Astrocyte (in vitro differentiated cells and primary cell): ENCODE measurements at regions not wholly inside any gene's neighbourhood (a gene's known extent, or its start where the extent isn't known, plus 50 kb on each side); places are given as distances from the start of the nearest gene placed in this dataset.

Experiments
- DNase-seq: peaks from one replicate; pipeline ENCODE4 v3.0.0-alpha.2; 2010; ENCODE audit warnings: low read depth
- FAIRE-seq: peaks from 2 replicates; lab custom pipeline; 2011; peaks lifted over from hg19 to GRCh38; lab: Jason Lieb, UNC
- H2AFZ ChIP-seq: 2 replicates; pipeline ENCODE4 v1.6.0; 2012; ENCODE audit warnings: low read depth, low read length, inconsistent platforms
- H3K27ac ChIP-seq: 2 replicates; pipeline ENCODE4 v1.5.1; 2011; ENCODE audit warnings: low read depth, low read length, inconsistent platforms
- H3K27me3 ChIP-seq: 2 replicates; pipeline ENCODE4 v1.6.0; 2011; ENCODE audit warnings: low read length, inconsistent platforms; ENCODE audit not compliant: insufficient read depth
- H3K36me3 ChIP-seq: 2 replicates; pipeline ENCODE4 v1.5.1; 2011; ENCODE audit warnings: low read length, inconsistent platforms; ENCODE audit not compliant: insufficient read depth
- H3K4me1 ChIP-seq: 2 replicates; pipeline ENCODE4 v1.5.1; 2011; ENCODE audit warnings: low read length, inconsistent platforms; ENCODE audit not compliant: insufficient read depth
- H3K4me2 ChIP-seq: 2 replicates; pipeline ENCODE4 v1.6.0; 2012; ENCODE audit warnings: low read length, inconsistent platforms
- H3K4me3 ChIP-seq: 2 replicates; pipeline ENCODE4 v1.5.1; 2011; ENCODE audit warnings: low read depth, mild to moderate bottlenecking, low read length, inconsistent platforms; ENCODE audit not compliant: insufficient read depth
- H3K79me2 ChIP-seq: 2 replicates; pipeline ENCODE4 v1.6.0; 2012; ENCODE audit warnings: mild to moderate bottlenecking, low read length, inconsistent platforms; ENCODE audit not compliant: insufficient read depth
- H3K9ac ChIP-seq: 2 replicates; pipeline ENCODE4 v1.6.0; 2012; ENCODE audit warnings: mild to moderate bottlenecking, low read length, inconsistent platforms
- H3K9me3 ChIP-seq: 2 replicates; pipeline ENCODE4 v1.5.1; 2012; ENCODE audit warnings: low read depth, mild to moderate bottlenecking, low read length, inconsistent platforms; ENCODE audit not compliant: insufficient read depth
- H4K20me1 ChIP-seq: 2 replicates; pipeline ENCODE4 v1.6.0; 2012; ENCODE audit warnings: low read length, inconsistent platforms; ENCODE audit not compliant: insufficient read depth
- H3K27ac Mint-ChIP-seq: one replicate; pipeline ENCODE4 v1.8.0; 2021; ENCODE audit warnings: mild to moderate bottlenecking, mixed read lengths; ENCODE audit not compliant: unreplicated experiment
- H3K27me3 Mint-ChIP-seq: one replicate; pipeline ENCODE4 v1.8.0; 2021; ENCODE audit warnings: low read depth, mixed read lengths; ENCODE audit not compliant: unreplicated experiment
- H3K36me3 Mint-ChIP-seq: one replicate; pipeline ENCODE4 v1.8.0; 2021; ENCODE audit warnings: low read depth, mixed read lengths; ENCODE audit not compliant: unreplicated experiment
- H3K4me1 Mint-ChIP-seq: one replicate; pipeline ENCODE4 v1.8.0; 2021; ENCODE audit warnings: low read depth, mixed read lengths; ENCODE audit not compliant: unreplicated experiment
- H3K4me3 Mint-ChIP-seq: one replicate; pipeline ENCODE4 v1.8.0; 2021; ENCODE audit warnings: mild to moderate bottlenecking, moderate library complexity, mixed read lengths; ENCODE audit not compliant: unreplicated experiment
- H3K9me3 Mint-ChIP-seq: one replicate; pipeline ENCODE4 v1.8.0; 2021; ENCODE audit warnings: mild to moderate bottlenecking, mixed read lengths; ENCODE audit not compliant: unreplicated experiment
- EZH2 ChIP-seq: IDR thresholded peaks from 2 replicates; pipeline ENCODE4 v1.6.1; 2012; ENCODE audit warnings: mild to moderate bottlenecking, low read length, inconsistent platforms; ENCODE audit not compliant: insufficient read depth
- TF ChIP-seq, protein P1 (sequence below): IDR thresholded peaks from 2 replicates; pipeline ENCODE4 v1.5.1; 2011; ENCODE audit warnings: low read depth, mild to moderate bottlenecking, inconsistent platforms, low read length, moderate library complexity; ENCODE audit not compliant: insufficient read depth

- H3K9ac ChIP-seq, result no peak overlapping the region
- FAIRE-seq (no peak), DNase-seq (no peak)
- H3K79me2 ChIP-seq, result no peaks in the 10 kb centered on the region
- H2AFZ ChIP-seq, result no peak overlapping the region
- Mint-ChIP-seq H3K4me3 (no peak overlapping the region), H3K9me3 (peaks cover 7% of the 10 kb centered on the region), H3K4me1 (no peaks in the 10 kb centered on the region), H3K27me3 (peaks cover 15% of the 10 kb centered on the region), H3K27ac (no peak overlapping the region), H3K36me3 (peaks cover 1% of the 10 kb centered on the region)
- H3K4me3 ChIP-seq, result no peak overlapping the region
- H3K27me3 ChIP-seq, result no peaks in the 10 kb centered on the region
- no peak for TF ChIP-seq EZH2
- TF ChIP-seq, protein P1, sequence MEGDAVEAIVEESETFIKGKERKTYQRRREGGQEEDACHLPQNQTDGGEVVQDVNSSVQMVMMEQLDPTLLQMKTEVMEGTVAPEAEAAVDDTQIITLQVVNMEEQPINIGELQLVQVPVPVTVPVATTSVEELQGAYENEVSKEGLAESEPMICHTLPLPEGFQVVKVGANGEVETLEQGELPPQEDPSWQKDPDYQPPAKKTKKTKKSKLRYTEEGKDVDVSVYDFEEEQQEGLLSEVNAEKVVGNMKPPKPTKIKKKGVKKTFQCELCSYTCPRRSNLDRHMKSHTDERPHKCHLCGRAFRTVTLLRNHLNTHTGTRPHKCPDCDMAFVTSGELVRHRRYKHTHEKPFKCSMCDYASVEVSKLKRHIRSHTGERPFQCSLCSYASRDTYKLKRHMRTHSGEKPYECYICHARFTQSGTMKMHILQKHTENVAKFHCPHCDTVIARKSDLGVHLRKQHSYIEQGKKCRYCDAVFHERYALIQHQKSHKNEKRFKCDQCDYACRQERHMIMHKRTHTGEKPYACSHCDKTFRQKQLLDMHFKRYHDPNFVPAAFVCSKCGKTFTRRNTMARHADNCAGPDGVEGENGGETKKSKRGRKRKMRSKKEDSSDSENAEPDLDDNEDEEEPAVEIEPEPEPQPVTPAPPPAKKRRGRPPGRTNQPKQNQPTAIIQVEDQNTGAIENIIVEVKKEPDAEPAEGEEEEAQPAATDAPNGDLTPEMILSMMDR, result no peak
- no peaks in the 10 kb centered on the region for H3K9me3 ChIP-seq
- no peaks in the 10 kb centered on the region for H4K20me1 ChIP-seq
- H3K4me1 ChIP-seq, result no peaks in the 10 kb centered on the region
- H3K27ac ChIP-seq, result no peak overlapping the region
- H3K36me3 ChIP-seq, result no peaks in the 10 kb centered on the region
- no peak overlapping the region for H3K4me2 ChIP-seq
Observed at GRCh38 chr2:16208921-16209320, 268.6 kb downstream of the MYCN start.

GRCh38 chr2:16208241-16208797, 268.0 kb downstream of the MYCN start:
- peaks cover 11% of the 10 kb centered on the region for H3K9me3 Mint-ChIP-seq
- H4K20me1 ChIP-seq, result no peaks in the 10 kb centered on the region
- no peak overlapping the region for H2AFZ ChIP-seq
- no peak overlapping the region for H3K9ac ChIP-seq
- no peaks in the 10 kb centered on the region for H3K9me3 ChIP-seq
- DNase-seq (no peak), FAIRE-seq (no peak)
- H3K36me3 Mint-ChIP-seq, result peaks cover 4% of the 10 kb centered on the region
- no peaks in the 10 kb centered on the region for H3K79me2 ChIP-seq
- no peak overlapping the region for H3K4me3 Mint-ChIP-seq
- H3K27ac Mint-ChIP-seq, result no peak overlapping the region
- H3K4me3 ChIP-seq, result no peak overlapping the region
- H3K4me1 ChIP-seq, result no peaks in the 10 kb centered on the region
- no peak overlapping the region for H3K4me2 ChIP-seq
- no peak for TF ChIP-seq EZH2
- TF ChIP-seq, protein P1, result no peak
- H3K27ac ChIP-seq, result no peak overlapping the region
- H3K27me3 Mint-ChIP-seq, result peaks cover 21% of the 10 kb centered on the region
- no peaks in the 10 kb centered on the region for H3K27me3 ChIP-seq
- no peaks in the 10 kb centered on the region for H3K36me3 ChIP-seq
- no peaks in the 10 kb centered on the region for H3K4me1 Mint-ChIP-seq

- peaks cover 24% of the 10 kb centered on the region for H3K27me3 Mint-ChIP-seq
Observed at GRCh38 chr2:16207611-16208010, 267.3 kb downstream of the MYCN start.

More at GRCh38 chr2:16207611-16208010, 267.3 kb downstream of the MYCN start:
- peaks cover 12% of the 10 kb centered on the region for H3K9me3 Mint-ChIP-seq
- no peaks in the 10 kb centered on the region for H3K4me1 ChIP-seq
- H3K4me2 ChIP-seq, result no peak overlapping the region
- no peak overlapping the region for H3K27ac ChIP-seq
- no peaks in the 10 kb centered on the region for H3K36me3 ChIP-seq
- H3K4me1 Mint-ChIP-seq, result no peaks in the 10 kb centered on the region
- FAIRE-seq (no peak), DNase-seq (no peak)
- H2AFZ ChIP-seq, result no peak overlapping the region
- no peaks in the 10 kb centered on the region for H3K9me3 ChIP-seq
- TF ChIP-seq EZH2, result no peak
- TF ChIP-seq, protein P1, result no peak
- no peaks in the 10 kb centered on the region for H3K79me2 ChIP-seq
- H3K9ac ChIP-seq, result no peak overlapping the region
- H3K4me3 ChIP-seq, result no peak overlapping the region
- no peak overlapping the region for H3K27ac Mint-ChIP-seq
- H3K27me3 ChIP-seq, result no peaks in the 10 kb centered on the region
- H3K36me3 Mint-ChIP-seq, result peaks cover 5% of the 10 kb centered on the region
- H4K20me1 ChIP-seq, result no peaks in the 10 kb centered on the region
- no peak overlapping the region for H3K4me3 Mint-ChIP-seq
